Progenitor cell of endocrine pancreas (in vitro differentiated cells): ENCODE measurements at regions not wholly inside any gene's neighbourhood (a gene's known extent, or its start where the extent isn't known, plus 50 kb on each side); places are given as distances from the start of the nearest gene placed in this dataset.

Experiments
- DNase-seq: peaks from one replicate; pipeline ENCODE4 v3.0.0; 2021; ENCODE audit warnings: low spot score; ENCODE audit not compliant: unreplicated experiment
- H3K27ac Mint-ChIP-seq: 2 replicates; pipeline ENCODE4 v1.8.0; 2021; ENCODE audit warnings: mild to moderate bottlenecking, moderate library complexity, mixed read lengths
- H3K27me3 Mint-ChIP-seq: 2 replicates; pipeline ENCODE4 v1.8.0; 2021; ENCODE audit warnings: mixed read lengths
- H3K36me3 Mint-ChIP-seq: 2 replicates; pipeline ENCODE4 v1.8.0; 2022; ENCODE audit warnings: mixed read lengths; ENCODE audit not compliant: insufficient read depth
- H3K4me1 Mint-ChIP-seq: 2 replicates; pipeline ENCODE4 v1.8.0; 2021; ENCODE audit warnings: low read depth, mixed read lengths
- H3K4me3 Mint-ChIP-seq: 2 replicates; pipeline ENCODE4 v1.8.0; 2021; ENCODE audit warnings: low read depth, mild to moderate bottlenecking, moderate library complexity, mixed read lengths
- H3K9me3 Mint-ChIP-seq: 2 replicates; pipeline ENCODE4 v1.8.0; 2021; ENCODE audit warnings: low read depth, mixed read lengths
- TF ChIP-seq, protein P1 (sequence below): fragments of 200-600 bp; sonication (generic); IDR thresholded peaks from one replicate; pipeline ENCODE4 v1.5.0; 2021; ENCODE audit warnings: antibody characterized with exemption, mild to moderate bottlenecking; ENCODE audit not compliant: unreplicated experiment

DNA sequence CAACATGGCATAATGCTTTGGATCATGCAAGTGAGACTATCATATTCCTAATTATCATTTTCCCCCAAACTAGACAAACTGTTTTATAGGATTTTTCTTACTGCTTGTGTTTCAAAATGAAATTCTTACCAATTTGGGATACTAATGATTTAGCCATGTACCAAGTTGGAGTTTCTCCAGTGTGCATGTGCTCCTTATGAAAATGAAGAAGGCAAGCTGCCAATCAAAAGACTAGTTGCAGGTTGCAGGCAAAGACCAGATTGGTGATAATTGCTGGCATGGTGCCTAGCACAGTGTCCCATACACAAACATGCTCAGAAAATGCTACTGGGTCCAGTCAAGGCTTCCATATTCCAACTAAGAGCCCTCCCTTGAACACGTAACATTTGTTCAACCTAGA is 771.8 kb upstream of the FANCL start:
- TF ChIP-seq, protein P1, sequence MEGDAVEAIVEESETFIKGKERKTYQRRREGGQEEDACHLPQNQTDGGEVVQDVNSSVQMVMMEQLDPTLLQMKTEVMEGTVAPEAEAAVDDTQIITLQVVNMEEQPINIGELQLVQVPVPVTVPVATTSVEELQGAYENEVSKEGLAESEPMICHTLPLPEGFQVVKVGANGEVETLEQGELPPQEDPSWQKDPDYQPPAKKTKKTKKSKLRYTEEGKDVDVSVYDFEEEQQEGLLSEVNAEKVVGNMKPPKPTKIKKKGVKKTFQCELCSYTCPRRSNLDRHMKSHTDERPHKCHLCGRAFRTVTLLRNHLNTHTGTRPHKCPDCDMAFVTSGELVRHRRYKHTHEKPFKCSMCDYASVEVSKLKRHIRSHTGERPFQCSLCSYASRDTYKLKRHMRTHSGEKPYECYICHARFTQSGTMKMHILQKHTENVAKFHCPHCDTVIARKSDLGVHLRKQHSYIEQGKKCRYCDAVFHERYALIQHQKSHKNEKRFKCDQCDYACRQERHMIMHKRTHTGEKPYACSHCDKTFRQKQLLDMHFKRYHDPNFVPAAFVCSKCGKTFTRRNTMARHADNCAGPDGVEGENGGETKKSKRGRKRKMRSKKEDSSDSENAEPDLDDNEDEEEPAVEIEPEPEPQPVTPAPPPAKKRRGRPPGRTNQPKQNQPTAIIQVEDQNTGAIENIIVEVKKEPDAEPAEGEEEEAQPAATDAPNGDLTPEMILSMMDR: no peak
- Mint-ChIP-seq H3K27me3 (no peaks in the 10 kb centered on the region), H3K4me3 (no peak overlapping the region), H3K36me3 (no peaks in the 10 kb centered on the region), H3K9me3 (no peaks in the 10 kb centered on the region), H3K4me1 (peaks cover 4% of the 10 kb centered on the region), H3K27ac (no peak overlapping the region)
- no peak for DNase-seq

DNA sequence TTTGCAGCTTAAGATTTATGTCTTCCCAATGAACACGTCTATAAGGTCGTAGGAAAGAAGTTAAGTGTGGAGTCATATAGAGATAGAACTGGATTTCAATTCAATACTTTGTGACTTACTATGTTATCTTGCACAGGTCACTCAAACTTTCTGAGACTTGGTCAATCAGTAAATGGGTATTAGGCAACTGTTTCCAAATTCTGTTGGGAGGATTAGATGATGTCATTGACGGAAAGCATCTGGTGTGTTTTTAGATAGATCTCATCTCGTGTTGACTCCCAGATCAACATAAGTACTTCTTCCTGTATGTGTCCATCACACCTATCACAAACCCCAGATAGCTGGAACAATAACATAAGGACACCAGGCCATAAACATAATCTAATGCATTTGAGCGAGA is 771.1 kb upstream of the FANCL start:
- TF ChIP-seq, protein P1: no peak
- H3K27me3 Mint-ChIP-seq: no peaks in the 10 kb centered on the region
- peaks cover 4% of the 10 kb centered on the region for H3K4me1 Mint-ChIP-seq

DNA sequence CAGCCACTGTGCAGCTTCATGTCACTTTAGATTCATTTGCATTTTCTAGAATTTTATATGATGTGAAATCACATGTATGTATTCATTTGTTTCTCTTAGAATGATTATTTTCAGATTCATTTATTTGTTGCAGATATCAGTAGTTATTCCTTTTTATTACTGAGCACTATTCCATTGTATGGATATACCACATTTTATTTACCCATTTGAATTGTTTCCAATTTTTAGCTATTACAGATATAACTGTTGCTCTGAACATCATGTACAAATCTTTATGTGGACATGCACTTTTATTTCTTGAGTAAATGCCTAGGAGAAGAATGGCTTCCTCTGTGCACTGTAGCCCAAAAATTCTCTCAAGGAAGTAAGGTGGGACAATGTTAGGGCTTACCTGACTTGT is 767.8 kb upstream of the FANCL start:
- TF ChIP-seq, protein P1: no peak
- Mint-ChIP-seq H3K27me3 (no peaks in the 10 kb centered on the region), H3K9me3 (no peaks in the 10 kb centered on the region), H3K4me1 (no peaks in the 10 kb centered on the region), H3K36me3 (no peaks in the 10 kb centered on the region), H3K4me3 (no peak overlapping the region), H3K27ac (no peak overlapping the region)
- no peak for DNase-seq

More for the DNA sequence above, 771.1 kb upstream of the FANCL start:
- H3K27ac Mint-ChIP-seq: no peak overlapping the region
- H3K9me3 Mint-ChIP-seq: no peaks in the 10 kb centered on the region
- H3K4me3 Mint-ChIP-seq: no peak overlapping the region
- DNase-seq: no peak
- H3K36me3 Mint-ChIP-seq: no peaks in the 10 kb centered on the region

DNA sequence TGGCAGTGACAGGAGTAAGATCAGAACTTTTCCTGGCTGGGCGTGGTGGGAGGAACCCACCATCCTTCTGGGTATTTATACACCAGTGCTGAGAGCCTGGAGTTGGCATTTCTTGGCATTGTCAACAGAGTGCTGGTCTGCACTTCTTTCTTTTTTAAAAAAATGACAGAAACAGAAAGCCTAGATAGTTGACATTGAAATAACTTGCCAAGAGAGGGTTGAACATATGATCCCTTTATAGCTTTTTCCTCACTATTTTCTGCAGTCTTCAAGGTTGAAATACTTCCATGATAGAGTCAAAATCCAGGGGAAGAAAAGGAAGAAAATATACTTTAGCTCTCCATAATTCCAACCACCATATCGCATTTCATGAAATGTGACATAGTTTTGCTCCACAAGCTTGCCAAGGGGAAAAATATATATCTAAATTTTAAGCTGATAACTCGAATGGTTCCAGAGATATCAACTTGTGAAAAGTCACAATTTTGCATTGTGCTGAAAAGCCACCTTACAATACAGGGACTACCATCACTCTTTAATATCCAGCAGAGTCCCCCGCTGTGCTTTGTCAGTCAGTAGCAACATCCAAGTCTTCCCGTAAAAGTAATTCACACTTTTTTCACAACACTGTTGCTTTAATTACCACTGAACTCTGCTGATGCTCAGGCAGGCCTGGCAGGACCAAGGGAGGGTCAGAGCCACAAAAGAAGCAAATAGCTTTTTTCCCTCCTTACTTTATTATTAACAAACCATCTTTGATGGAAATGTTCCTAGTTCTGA is 764.9 kb upstream of the FANCL start:
- Mint-ChIP-seq H3K27ac (no peak overlapping the region), H3K36me3 (no peaks in the 10 kb centered on the region), H3K4me1 (no peaks in the 10 kb centered on the region), H3K9me3 (no peaks in the 10 kb centered on the region), H3K27me3 (no peaks in the 10 kb centered on the region), H3K4me3 (no peak overlapping the region)
- TF ChIP-seq, protein P1: no peak
- no peak for DNase-seq

DNA sequence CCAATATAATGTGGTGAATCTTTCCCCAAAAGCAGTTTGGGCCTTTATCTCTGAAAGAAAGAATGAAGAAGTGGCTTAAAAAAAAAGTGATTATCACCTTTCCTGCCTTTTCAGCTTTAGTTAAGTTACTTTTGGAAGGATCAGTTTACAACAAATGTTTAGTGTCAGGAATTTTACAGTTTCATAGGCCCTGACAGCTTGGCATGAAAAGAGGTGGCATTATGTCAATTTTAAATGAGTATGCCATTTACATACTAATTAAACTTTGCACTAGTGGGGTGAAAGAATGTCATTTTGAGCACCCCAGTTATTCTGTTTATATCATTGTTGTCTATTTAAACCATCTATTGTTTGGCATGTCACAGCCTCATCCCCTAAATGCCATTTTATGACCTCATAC is 763.5 kb upstream of the FANCL start:
- Mint-ChIP-seq H3K4me1 (no peaks in the 10 kb centered on the region), H3K27ac (no peak overlapping the region), H3K9me3 (no peaks in the 10 kb centered on the region), H3K36me3 (no peaks in the 10 kb centered on the region), H3K27me3 (no peaks in the 10 kb centered on the region), H3K4me3 (no peak overlapping the region)
- DNase-seq: no peak
- TF ChIP-seq, protein P1: no peak
